Adrenal gland (tissue), 9 donors: ENCODE measurements at regions not wholly inside any gene's neighbourhood (a gene's known extent, or its start where the extent isn't known, plus 50 kb on each side); places are given as distances from the start of the nearest gene placed in this dataset.

Experiments used
- DNase-seq, 7 donors: peaks; one replicate each; pipeline ENCODE4 v3.0.0-alpha.2; 2019 to 2020
- H3K27ac ChIP-seq, 5 donors: fragments of 200-600 bp; sonication (generic) in 4 of 5; 1 replicate in 3 of 5; 2 replicates in 2 of 5; pipeline versions ENCODE4 v1.5.1 to v1.8.0; 2016 to 2020; ENCODE audit warnings: mild to moderate bottlenecking in 1 of 5
- H3K27me3 ChIP-seq: fragments of 200-600 bp; 2 replicates; pipeline ENCODE4 v1.8.0; 2021
- H3K36me3 ChIP-seq, 2 donors: fragments of 200-600 bp; replicated peaks in 1 of 2; 1 replicate in 1 of 2; 2 replicates in 1 of 2; pipeline versions ENCODE4 v1.5.1 to v1.8.0; 2018 to 2022
- H3K4me1 ChIP-seq, 2 donors: fragments of 200-600 bp; replicated peaks in 1 of 2; 1 replicate in 1 of 2; 2 replicates in 1 of 2; pipeline versions ENCODE4 v1.5.1 to v1.8.0; 2018 to 2021
- H3K4me3 ChIP-seq, 4 donors: fragments of 200-600 bp; sonication (generic) in 3 of 4; one replicate each; pipeline ENCODE4 v1.5.1; 2016 to 2018
- H3K9me3 ChIP-seq, 3 donors: fragments of 200-600 bp; sonication (generic) in 1 of 3; replicated peaks in 1 of 3; 1 replicate in 2 of 3; 2 replicates in 1 of 3; pipeline versions ENCODE4 v1.5.1 to v1.8.0; 2016 to 2021
- CTCF ChIP-seq, 6 experiments: fragments of 450-650 bp in 4 of 6; fragments of 200-600 bp in 2 of 6; sonication (generic) in 1 of 6; IDR thresholded peaks; 1 replicate in 5 of 6; 2 replicates in 1 of 6; pipeline versions ENCODE4 v1.5.1 to v1.8.0; 2016 to 2021; ENCODE audit warnings: antibody characterized with exemption in 6 of 6, mild to moderate bottlenecking in 2 of 6, moderate library complexity in 1 of 6
- POLR2A ChIP-seq, 2 donors: fragments of 450-650 bp; IDR thresholded peaks; one replicate each; pipeline ENCODE4 v1.6.1; 2017; ENCODE audit warnings: antibody characterized with exemption in 2 of 2, mild to moderate bottlenecking in 2 of 2, moderate library complexity in 1 of 2
- WGBS, 4 donors: extraction: QIAGEN DNeasy Blood & Tissue Kit in 2 of 4; methylation state at CpG; one replicate each; pipeline versions ENCODE4 v1.1.5 to v1.1.7; 2013 to 2017; 5-methylcytosine and 5-hydroxymethylcytosine counted together
- intact Hi-C, 2 donors: fragments of 100-400 bp; cut with DNase I; formaldehyde crosslinking; loops; one replicate each; pipeline versions ENCODE4 v1.14.1 to v1.15.0; 2022 to 2023
- donor health status: healthy with polysubstance abuse.
- donor health status: Bipolar disorder and iron deficiency.
- donor health status: DM: yes; HTN: yes; CAD: no.
- donor health status: DM: no; HTN: no; CAD: no.
- donor health status: DM: no; HTN: no; CAD: no.

DNA sequence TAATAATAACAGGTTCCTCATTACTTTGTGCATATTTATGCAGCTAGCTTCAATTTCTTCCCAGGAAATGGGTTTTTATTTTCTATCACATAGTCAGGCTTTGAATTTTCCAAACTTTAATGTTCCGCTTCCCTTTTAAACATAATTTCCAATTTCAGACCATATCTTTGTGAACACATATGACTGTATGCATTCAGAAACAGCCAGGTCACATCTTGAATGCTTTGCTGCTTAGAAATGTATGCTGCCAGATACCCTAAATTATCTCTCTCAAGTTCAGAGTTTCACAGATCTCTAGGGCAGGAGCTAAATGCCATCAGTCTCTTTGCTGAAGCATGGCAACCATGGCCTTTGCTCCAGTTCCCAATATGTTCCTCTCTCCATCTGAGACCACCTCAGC lies 2203.8 kb downstream of the LRRC4C start:
- Histone ChIP-seq H3K4me3 (no peak overlapping the region), H3K27ac (no peak overlapping the region), H3K9me3 (peaks cover 0 to 8% (median 0%) of the 10 kb centered on the region in 3 donors), H3K36me3 (no peaks in the 10 kb centered on the region), H3K4me1 (no peaks in the 10 kb centered on the region), H3K27me3 (no peaks in the 10 kb centered on the region)
- no peak for TF ChIP-seq POLR2A (IDR thresholded peaks at IDR 0.05)
- TF ChIP-seq CTCF (IDR thresholded peaks at IDR 0.05): no peak
- intact Hi-C loops: no loop called here
- WGBS, 4 donors: 98 to 100% (median 100%) methylated on average over 1 of the region's 1 CpG
- DNase-seq: no peak

DNA sequence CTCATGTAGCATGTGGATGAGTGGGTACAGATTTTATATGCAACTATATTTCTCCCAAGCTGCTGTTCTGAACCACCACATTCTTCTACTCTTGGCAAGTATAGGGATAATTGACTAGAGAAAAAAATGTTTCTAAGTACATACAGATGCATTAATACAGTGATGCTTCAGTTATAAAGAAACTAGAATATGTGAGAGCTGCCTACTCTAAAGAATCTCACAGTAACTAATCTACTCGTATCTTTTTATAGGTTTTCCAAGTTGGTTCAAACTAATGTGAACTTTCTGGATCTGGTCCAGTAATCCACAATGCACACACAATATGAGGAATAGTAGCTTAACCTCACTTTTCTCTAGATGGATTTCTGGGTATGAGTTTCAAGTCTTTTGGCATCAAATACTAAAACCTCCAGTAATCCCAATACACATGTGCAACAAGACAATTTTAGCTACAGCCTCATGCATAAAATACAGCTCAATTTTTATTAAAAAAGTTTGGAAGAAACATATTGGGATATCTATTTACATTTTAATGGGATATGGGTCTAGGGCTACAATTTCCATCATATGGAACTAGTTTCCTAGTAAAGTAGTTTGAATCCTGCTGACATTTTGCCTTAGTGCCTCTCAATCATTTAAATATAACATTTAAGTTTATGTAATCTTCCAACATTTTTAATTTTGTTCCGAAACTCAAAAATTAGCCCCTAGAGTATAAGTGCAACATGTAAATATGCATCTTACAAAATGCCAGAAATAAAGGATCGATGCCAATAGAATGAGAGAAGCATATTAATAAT lies 2209.7 kb downstream of the LRRC4C start:
- Histone ChIP-seq H3K4me3 (no peak overlapping the region), H3K27me3 (no peaks in the 10 kb centered on the region), H3K27ac (no peak overlapping the region), H3K36me3 (no peaks in the 10 kb centered on the region), H3K9me3 (no peaks in the 10 kb centered on the region), H3K4me1 (no peaks in the 10 kb centered on the region)
- 75 to 84% (median 82%) methylated on average over 3 of the region's 3 CpGs for WGBS, 4 donors
- intact Hi-C loops: no loop called here
- DNase-seq: no peak
- TF ChIP-seq CTCF (IDR thresholded peaks at IDR 0.05) (no peak), POLR2A (IDR thresholded peaks at IDR 0.05) (no peak)

DNA sequence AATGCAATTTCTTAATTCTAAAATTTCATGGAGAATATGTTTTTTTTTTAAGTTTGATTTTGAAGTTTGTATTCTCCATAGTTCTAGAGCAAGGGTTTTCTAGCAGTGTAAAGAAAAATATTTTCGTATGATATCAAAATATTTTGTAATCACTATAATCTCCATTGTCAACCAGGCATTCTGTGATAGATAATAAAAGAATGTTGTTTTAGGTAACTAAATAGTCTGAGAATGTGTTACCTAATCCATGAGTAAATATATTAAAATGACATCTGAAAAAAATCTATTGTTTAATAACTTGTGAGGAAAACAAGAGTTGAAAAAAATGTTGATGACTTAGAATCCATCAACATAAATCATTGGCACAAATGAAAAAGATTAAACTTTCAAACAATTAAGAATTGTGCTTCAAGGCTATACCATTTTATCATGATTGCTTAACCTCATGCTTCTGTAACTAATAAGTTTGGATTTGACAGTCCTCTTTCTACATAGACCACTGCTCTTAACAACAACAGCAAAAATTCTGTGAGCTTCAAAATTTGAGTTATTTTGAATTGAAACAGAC lies 2211.8 kb downstream of the LRRC4C start:
- TF ChIP-seq POLR2A (IDR thresholded peaks at IDR 0.05) (no peak), CTCF (IDR thresholded peaks at IDR 0.05) (no peak)
- no peak overlapping the region for H3K27ac ChIP-seq
- intact Hi-C loops: no loop called here

GRCh38 chr11:39239553-39239952 lies 2219.9 kb downstream of the LRRC4C start:
- Histone ChIP-seq H3K4me3 (no peak overlapping the region), H3K9me3 (no peaks in the 10 kb centered on the region), H3K4me1 (no peaks in the 10 kb centered on the region), H3K36me3 (no peaks in the 10 kb centered on the region), H3K27me3 (no peaks in the 10 kb centered on the region), H3K27ac (no peak overlapping the region)
- 73 to 93% (median 82%) methylated on average over 3 of the region's 3 CpGs for WGBS, 4 donors
- TF ChIP-seq CTCF (IDR thresholded peaks at IDR 0.05) (no peak), POLR2A (IDR thresholded peaks at IDR 0.05) (no peak)
- no peak for DNase-seq
- intact Hi-C loops: no loop called here

More for the DNA sequence above, 2211.8 kb downstream of the LRRC4C start:
- 32 to 59% (median 51%) methylated on average over 1 of the region's 1 CpG for WGBS, 4 donors
- H3K36me3 ChIP-seq: no peaks in the 10 kb centered on the region
- H3K4me3 ChIP-seq: no peak overlapping the region
- H3K9me3 ChIP-seq: no peaks in the 10 kb centered on the region
- H3K27me3 ChIP-seq: no peaks in the 10 kb centered on the region
- H3K4me1 ChIP-seq: no peaks in the 10 kb centered on the region
- no peak for DNase-seq
